Daoy (cell line): ENCODE measurements at regions not wholly inside any gene's neighbourhood (a gene's known extent, or its start where the extent isn't known, plus 50 kb on each side); places are given as distances from the start of the nearest gene placed in this dataset.

Experiments
- DNase-seq: peaks from one replicate; pipeline ENCODE4 v3.0.0-alpha.2; 2015; ENCODE audit warnings: low read depth

DNA sequence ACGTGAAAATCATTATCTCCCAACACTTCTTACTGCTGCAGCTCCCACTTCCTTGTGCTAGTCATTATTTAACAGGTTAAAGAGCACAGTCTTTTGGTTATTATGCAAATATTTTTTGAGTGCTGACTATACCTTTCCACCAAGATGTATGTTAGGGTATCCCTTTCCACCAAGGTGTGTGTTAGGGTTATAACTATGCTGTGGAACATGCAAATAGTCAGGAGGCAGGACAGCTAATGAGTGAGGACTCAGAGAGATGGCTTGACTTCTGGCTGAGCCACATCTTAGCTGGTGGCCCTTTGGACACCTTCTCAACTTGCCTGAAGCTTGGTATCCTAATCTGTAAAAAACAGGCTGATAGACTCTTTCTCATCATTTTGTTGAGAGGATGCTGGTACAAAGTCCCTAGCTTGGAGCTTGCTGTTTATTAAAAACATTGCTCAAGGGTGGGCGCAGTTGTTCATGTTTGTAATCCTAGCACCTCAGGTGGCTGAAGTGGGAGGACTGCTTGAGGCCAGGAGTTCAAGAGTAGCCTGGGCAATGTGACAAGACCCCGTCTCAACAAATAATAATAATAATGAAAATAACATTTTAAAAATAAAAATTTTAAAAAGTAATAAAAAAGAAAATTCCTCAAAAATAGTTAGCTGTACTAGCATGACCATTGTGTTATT, 160.5 kb upstream of the ADAMTS9 start:
- no peak for DNase-seq

DNA sequence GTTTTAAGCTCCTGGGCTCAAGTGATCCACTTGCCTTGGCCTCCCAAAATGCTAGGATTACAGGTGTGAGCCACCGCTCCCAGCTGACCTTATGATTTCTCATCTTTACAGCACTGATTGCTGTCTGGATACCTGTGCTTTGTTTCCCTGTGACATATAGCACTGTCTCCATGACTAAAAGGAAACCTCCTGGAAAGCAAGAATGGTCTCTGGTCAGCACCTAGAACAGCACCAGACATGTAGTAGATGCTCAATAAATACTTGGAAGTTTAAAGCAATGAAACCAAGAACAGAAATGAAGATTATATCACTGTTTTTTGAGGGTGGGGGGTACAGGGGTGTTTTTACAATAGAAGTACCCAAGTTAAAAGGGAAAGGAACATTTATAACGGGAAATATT, 156.8 kb upstream of the ADAMTS9 start:
- DNase-seq, result no peak

DNA sequence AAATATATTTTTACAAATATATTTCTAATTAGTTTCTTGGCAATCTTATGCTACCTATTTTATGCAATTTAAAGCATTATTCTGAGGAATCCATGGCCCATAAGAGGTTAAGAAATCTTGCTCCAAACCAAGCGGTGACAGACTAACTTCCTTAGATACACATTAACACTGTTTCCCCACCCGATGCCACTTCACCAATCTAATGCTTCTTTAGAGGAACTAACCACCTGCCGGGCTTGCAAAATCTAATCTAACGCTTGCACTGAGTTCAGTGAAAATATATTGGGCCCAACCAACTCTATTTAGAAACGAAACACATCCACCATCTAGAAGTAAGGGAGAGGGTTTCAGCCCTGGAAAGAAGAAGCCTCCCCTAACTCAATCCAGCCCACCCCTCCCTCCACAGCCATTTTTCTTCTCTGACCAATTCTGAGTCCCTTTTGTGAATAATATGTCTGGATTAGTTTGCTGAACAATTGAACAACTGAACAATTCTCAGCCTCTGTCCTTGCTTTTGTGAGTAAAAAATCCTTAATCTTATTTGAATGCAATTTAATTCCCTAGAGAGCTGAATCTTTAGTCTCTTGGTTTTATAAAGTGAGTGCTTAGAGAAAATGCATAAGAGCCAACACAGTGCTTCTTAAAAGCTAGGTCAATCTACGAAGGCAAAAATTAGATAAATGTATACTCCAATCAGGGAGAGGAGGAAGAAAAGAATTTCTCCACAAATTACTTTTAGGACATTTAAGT, 150.4 kb upstream of the ADAMTS9 start:
- no peak for DNase-seq

GRCh38 chr3:64837126-64837738, 149.4 kb upstream of the ADAMTS9 start:
- no peak for DNase-seq

DNA sequence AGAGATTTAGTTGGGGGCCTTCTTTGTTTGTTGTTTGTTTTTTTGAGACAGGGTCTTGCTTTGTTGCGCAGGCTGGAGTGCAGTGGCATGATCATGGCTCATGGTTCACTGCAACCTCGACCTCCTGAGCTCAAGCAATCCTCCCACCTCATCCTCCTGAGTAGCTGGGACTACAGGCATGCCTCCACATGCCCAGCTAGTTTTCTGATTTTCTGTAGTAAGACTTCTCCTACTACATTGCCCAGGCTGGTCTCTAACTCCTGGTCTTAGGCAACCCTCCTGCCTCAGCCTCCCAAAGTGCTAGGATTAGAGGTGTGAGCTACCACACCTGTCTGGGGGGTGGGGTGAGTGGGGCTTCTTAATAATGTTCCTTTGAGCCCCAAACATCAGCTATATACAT, 148.3 kb upstream of the ADAMTS9 start:
- DNase-seq, result no peak

DNA sequence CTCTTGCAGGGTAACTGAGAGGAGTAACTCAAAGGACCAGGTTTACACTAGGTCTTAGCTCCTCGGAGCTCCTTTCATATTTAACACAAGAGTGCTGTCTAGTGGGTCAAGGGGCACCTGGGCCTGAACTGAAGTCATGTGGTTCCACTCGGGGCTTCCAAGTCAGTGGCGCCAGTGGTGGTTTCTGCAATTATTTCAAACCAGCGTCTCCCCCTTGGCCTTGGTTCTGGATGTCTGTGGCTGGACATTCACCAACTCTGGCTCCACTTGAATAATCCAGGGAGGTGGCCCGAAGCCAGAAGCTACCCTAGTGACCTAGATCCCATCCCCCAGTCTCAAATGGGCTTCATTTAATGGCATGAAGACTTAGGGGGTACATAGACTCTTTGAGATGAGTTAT, 144.3 kb upstream of the ADAMTS9 start:
- no peak for DNase-seq

DNA sequence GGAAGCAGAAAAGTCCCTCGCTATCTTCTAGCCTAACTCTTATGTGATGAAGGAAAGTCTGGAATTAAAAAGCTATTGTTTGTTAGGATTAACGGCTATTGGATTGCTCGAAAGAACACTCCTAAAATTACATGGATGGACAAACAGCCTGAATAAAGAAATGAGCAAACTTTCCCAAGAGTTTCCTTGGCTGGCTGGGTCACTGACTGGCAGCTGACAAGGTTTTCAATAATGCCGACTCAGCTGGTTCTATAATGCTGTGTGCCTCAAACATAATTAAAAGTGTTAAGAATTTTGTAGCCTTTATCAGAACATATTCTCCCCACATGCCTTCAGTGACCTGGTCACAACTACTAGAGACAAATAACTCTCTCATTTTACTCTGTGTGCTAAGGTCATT, 142.9 kb upstream of the ADAMTS9 start:
- DNase-seq, result no peak

GRCh38 chr3:64829331-64829730, 141.5 kb upstream of the ADAMTS9 start:
- no peak for DNase-seq

- no peak for DNase-seq
These were observed 140.5 kb upstream of the ADAMTS9 start for GRCh38 chr3:64828276-64828675.

- no peak for DNase-seq
These were observed 139.6 kb upstream of the ADAMTS9 start for GRCh38 chr3:64827431-64827830.

DNA sequence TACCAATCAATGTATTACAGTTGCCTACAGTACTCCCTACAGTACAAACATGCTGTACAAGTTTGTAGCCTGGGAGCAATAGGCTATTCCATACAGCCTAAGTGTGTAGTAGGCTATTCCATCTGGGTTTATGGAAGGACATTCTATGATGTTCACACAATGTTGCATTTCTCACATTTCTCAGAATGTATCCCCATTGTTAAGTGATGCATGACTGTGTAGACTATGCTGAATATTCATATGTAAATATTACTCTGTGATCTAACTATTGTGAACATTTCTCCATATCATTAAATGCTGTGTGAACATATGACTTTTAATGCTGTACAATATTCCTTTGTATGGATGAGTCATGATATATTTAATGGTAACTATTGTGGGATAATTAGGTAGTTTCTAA, 139.2 kb upstream of the ADAMTS9 start:
- no peak for DNase-seq

DNA sequence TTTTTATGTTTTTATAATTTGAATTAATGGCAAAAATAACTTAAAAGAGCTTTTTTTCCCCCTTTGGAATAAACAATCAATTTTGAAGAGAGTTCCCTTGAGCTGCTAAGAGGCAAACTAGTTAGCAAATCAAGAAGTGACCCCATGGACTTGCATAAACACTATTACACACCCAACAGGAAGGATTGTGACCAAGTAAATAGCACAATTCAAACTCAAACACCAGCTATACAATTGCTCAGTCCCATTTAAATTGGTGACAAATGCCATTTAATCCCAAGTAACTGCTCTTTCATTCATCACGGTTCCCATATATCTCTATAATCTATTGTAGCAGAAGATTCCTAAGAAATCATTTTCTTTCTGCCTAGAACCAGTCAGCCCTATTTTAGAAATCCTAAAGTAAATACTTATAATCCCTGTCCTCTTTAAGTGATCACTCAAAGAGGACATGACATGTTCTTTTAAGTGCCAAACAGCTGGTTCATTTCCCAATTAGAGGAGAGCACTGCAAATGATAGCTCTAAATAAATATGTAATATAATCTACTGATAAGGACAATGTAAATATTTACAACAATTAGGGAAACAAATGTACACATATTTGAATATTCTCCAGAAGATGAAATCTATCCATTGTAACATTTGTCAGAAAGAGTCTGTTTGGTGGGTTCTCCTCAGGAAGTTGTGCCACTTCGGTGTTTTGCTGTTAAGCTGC, 137.8 kb upstream of the ADAMTS9 start:
- no peak for DNase-seq

DNA sequence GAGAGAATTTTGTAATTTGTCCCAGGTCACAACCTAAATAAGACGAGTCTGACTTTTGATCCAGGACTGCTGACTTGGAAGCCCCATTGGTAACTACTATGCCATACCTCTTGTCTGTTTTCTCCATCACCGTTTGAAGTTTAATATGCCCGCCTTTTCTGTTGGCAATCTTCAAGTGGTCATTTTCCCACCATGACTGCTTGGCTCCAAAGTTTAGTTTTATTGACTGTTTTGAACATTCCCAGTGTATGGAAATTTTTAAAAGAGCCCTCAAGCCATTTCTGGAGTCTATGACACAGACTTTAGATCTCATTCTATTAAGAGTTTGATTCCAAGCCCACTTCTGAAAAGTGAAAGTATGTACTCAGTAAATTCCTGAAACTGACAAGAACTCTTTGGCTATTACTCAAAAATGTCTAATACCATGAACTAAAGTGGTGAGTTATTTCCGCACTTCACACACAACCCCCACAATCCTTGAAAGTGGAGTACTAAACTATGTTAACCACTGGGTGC, 136.7 kb upstream of the ADAMTS9 start:
- DNase-seq, result no peak

DNA sequence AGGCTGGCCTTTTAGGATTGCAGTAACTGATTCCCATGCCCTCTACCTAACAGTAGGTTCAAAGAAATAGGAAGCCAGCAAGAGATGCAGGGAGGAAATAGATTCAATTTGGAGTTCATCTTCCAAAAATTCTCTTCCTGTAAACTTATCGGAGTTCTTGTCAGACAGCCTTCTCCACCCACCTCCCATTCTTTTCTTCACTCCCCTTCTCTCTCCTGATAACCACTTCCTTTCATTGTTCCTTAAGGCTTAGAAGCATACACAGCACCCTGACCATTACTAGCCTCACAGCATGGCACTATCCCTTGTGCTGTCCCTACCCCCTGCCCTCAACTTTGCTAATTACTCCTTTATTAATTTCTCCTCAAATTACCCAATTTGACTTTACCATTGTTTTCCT, 130.4 kb upstream of the ADAMTS9 start:
- no peak for DNase-seq

GRCh38 chr3:64816355-64816754, 128.6 kb upstream of the ADAMTS9 start:
- DNase-seq, result no peak

DNA sequence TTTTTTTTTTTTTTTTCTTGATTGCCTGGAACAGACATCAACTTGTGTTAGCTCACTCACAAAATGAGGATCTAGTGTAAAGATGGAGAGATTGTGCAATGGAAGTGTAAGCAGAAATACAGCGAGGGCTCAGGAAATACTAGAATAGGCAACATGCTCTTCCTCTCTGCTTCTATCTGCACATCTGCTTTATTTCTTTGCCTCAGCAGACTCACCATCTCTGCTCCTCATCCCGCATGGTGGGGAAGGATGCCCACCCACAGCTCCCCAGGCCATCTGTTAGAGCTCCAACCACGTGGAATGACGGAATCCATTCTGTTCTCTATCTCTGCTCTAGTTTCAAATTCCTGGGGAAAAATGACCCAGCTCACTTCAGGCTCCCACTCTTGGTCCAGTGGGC, 128.0 kb upstream of the ADAMTS9 start:
- no peak for DNase-seq

DNA sequence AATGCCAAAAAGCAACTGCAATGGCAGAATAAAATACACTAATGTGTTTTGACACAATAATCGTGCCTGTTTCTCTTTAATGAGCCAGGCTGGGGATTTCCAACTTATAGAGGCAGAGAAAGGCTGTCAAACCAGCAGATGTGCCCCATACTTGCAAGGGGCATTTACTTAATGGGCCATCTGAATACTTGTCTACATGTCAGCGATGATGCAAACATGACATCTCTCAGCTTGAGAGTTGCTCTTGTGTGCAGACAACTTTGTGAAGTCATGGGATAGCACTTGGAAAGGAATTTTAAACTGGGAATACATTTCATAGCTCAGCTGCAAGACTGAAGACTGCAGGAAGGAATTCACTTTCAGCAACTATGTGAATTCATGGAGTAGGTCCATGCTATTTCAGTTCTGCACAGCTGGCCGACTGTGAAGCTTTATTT, 127.4 kb upstream of the ADAMTS9 start:
- DNase-seq, result no peak

GRCh38 chr3:64814351-64814750, 126.6 kb upstream of the ADAMTS9 start:
- no peak for DNase-seq

DNA sequence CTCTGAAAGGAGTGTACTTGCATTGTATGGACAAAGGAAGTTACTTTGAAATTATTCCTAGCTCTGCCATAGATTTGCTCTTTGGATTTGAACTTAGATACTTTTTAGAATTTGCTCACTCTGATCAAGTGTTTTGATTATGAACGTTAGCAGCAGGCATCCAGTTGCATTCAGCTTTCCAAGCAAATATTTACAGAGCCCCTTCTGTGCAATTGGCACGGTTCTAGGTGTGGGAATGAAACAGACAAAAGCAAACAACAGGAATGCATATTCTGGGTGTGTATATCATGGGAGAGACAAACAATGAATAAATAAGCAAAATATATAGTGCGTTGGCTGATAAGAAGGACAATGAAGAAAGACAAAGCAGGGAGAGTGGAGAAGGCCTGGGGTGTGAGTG, 125.5 kb upstream of the ADAMTS9 start:
- DNase-seq, result no peak

DNA sequence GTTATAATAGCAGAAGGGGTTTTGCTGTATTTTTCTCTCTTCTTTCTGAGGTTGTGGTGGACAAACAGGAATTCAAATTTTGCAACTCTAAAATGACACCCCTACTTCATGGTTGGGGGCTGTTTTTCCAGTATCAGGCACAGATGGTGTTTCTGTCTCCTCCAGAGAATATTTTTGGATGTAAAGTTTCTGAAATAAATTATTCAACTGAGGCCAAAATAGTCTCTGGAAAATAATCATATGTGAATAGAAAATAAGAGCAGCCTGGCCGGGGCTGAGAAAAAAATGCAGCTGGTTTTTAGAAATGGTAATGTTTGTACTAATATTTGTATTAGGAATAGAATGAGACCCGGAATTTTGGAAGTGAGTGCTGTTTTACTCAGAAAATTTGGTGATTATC, 121.3 kb upstream of the ADAMTS9 start:
- DNase-seq, result no peak

DNA sequence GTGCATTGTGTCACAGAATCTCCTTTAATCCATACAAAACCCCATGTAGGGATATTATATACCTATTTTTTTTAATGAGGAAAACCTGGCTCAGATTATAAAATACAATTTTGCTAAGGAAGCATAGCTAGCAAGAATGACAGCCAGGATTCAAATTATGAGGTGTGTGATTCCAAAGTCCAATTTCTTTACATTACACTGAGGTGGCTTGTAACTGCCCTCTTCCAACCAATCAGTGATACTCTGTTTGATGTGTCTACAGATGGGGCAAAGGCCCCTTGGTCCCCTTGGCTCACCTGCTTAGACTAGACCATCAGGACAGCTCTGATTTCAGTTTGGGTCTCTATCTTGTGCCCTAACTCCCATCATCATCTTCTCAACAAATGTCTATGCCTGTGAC, 120.3 kb upstream of the ADAMTS9 start:
- no peak for DNase-seq
